GM13976 (cell line): ENCODE measurements at regions not wholly inside any gene's neighbourhood (a gene's known extent, or its start where the extent isn't known, plus 50 kb on each side); places are given as distances from the start of the nearest gene placed in this dataset.

Experiments used
- DNase-seq: peaks from one replicate; pipeline ENCODE4 v3.0.0; 2012; ENCODE audit warnings: low spot score
- in situ Hi-C: fragments of 300-500 bp; cut with MboI; formaldehyde crosslinking; loops from one replicate; pipeline ENCODE4 v1.12.0; 2022; ENCODE audit warnings: low sequenced_read_pairs, mixed read lengths, inconsistent platforms; ENCODE audit not compliant: unreplicated experiment
- TF ChIP-seq, protein P1 (sequence below): IDR thresholded peaks from 2 replicates; pipeline ENCODE4 v1.5.1; 2012; ENCODE audit warnings: borderline replicate concordance, mild to moderate bottlenecking; ENCODE audit not compliant: insufficient read depth; ENCODE audit errors: extremely low read depth, missing control alignments, control extremely low read depth

DNA sequence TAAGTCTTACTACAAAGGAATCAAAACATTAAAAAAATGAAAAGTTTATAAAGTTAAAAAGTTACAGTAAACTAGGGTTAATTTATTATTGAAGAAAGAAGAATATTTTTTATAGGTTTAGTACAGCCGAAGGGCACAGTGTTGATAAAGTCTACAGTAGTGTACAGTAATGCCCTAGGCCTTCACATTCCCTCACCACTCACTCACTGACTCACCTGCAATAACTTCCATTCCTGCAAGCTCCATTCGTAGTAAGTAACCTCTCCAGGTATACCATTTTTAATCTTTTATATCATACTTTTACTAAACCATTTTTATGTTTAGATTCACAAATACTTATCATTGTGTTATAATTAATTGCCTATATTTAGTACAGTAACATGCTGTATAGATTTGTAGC lies 307.5 kb upstream of the FAM241A start:
- TF ChIP-seq, protein P1, sequence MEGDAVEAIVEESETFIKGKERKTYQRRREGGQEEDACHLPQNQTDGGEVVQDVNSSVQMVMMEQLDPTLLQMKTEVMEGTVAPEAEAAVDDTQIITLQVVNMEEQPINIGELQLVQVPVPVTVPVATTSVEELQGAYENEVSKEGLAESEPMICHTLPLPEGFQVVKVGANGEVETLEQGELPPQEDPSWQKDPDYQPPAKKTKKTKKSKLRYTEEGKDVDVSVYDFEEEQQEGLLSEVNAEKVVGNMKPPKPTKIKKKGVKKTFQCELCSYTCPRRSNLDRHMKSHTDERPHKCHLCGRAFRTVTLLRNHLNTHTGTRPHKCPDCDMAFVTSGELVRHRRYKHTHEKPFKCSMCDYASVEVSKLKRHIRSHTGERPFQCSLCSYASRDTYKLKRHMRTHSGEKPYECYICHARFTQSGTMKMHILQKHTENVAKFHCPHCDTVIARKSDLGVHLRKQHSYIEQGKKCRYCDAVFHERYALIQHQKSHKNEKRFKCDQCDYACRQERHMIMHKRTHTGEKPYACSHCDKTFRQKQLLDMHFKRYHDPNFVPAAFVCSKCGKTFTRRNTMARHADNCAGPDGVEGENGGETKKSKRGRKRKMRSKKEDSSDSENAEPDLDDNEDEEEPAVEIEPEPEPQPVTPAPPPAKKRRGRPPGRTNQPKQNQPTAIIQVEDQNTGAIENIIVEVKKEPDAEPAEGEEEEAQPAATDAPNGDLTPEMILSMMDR: no peak
- in situ Hi-C loops: no loop called here
- no peak for DNase-seq

DNA sequence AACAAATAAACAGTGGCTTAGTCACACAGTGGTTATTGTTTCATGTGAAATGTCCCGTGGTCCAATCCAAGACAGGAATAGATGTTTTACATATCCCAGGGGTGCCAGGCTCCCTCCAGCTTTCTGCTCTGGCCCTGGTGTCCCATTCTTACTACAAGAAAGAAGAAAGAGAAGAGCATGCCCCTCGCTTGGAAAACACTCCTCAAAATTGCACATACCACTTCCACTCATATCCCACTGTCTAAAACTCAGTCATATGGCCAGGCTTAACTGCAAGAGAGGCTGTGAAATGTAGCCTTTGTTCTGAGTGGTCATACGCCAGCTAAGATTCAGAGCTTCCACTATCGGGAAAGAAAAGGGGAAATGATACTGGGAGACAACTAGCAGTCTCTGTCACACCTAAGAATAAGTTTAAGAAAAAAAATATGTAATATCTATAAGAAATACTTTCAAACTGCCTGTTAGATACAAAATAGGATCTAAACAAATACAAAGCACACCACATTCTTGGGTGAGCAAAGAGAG lies 306.8 kb upstream of the FAM241A start:
- in situ Hi-C loops: no loop called here
- TF ChIP-seq, protein P1: no peak
- no peak for DNase-seq

DNA sequence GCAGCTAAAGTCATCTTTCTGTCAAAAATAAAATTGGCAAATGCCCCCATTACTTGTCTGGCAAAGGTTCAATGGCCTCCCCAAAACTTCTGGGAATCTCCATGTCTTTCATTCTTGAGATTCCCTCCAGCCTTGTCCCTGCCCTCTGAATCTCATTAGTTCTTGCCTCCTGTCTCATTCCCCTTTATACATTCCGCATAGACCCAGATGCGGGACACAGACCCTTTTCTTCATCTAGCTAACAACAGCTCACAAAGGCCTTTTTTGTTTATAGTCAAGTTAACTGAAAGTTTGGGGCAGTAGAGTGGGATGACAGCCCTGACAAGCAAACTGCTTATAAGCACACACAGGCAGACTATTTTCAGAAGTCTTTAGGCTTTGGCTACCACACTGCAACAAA lies 306.1 kb upstream of the FAM241A start:
- no peak for DNase-seq
- TF ChIP-seq, protein P1: no peak
- in situ Hi-C loops: no loop called here

DNA sequence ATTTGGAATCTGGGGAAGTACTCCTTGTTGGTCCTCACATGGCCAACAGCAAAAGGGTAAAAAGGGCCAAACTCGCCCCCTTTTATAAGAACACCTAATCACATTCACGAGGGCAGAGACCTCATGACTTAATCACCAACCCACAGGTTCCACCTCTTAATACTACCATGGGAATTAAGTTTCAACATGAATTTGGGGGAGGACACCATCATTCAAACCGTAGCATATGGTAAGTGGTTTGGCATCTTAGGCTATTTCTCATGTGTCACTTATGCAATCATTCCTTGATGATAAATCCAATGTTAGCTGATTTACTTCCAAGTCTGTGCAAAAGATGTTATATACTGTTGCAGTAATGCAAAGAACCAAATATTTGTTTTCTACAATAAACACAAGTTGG lies 302.9 kb upstream of the FAM241A start:
- TF ChIP-seq, protein P1: no peak
- in situ Hi-C loops: no loop called here

DNA sequence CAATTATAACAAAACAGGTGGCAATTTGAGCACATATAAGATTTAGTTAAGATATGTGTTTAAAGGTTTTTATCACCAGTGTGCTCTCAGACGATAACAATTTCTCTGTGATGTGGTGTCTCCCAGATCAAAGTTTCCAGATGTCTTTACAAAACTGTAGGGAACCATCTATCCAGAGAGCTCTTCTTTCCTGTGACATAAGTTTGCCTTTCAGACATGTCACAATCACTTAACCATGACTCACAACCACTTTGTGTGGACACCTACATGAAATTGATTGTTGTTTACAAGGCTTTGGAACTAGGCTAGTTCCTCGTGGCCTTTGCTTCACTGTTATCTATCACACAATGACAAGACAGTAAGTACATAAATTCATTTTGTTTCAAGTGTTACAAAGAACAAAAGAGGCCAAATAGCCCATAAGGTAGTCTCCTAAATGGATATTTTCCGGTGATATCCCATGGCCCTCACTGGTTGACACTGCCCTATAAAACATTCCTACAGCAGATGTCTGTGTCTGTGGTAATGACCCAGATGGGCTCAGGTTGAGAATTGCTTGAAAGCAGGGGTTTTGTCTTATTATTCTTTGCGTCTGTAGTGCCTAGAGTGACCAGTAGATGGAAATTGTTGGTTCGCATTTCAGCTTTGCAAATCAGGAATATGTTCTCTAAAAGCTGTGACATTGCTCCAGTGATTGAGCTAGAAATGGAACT lies 297.8 kb upstream of the FAM241A start:
- DNase-seq: no peak
- in situ Hi-C loops: no loop called here
- TF ChIP-seq, protein P1: no peak

More for the DNA sequence above, 302.9 kb upstream of the FAM241A start:
- DNase-seq: no peak

DNA sequence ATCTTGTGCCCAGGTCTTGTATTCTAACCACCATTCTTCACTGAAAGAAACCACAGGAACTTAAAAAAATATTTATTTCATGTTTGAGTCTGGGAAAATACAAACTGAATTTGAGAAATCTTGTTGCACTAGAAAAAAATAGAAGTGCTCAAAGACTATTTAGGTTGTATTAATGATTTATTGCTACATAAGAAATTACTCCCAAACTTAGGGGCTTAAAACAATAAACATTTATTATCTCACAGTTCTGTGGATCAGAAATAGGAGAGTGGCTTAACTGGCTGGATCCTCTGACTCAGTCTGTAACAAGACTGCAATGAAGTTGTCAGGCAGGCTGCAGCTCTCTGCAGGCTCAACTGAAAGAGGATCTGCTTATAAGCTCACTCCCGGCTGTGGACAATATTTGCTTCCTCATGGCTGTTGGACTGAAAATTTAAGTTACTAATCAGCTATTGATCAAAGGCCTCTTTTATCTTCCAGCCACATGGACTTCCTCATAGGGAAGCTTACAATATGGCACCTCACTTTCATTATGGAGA lies 295.4 kb upstream of the FAM241A start:
- in situ Hi-C loops: no loop called here
- DNase-seq: no peak
- TF ChIP-seq, protein P1: no peak
